SK-N-MC (cell line): ENCODE measurements at regions not wholly inside any gene's neighbourhood (a gene's known extent, or its start where the extent isn't known, plus 50 kb on each side); places are given as distances from the start of the nearest gene placed in this dataset.

Experiments
- EZH2 ChIP-seq: fragments of 200-600 bp; sonication (generic); IDR thresholded peaks from one replicate; pipeline ENCODE4 v1.6.1; 2017; ENCODE audit warnings: antibody characterized with exemption
- POLR2AphosphoS5 ChIP-seq: IDR thresholded peaks from 2 replicates; pipeline ENCODE4 v1.6.1; 2012; ENCODE audit warnings: mild to moderate bottlenecking, low read depth, low read length, borderline replicate concordance

DNA sequence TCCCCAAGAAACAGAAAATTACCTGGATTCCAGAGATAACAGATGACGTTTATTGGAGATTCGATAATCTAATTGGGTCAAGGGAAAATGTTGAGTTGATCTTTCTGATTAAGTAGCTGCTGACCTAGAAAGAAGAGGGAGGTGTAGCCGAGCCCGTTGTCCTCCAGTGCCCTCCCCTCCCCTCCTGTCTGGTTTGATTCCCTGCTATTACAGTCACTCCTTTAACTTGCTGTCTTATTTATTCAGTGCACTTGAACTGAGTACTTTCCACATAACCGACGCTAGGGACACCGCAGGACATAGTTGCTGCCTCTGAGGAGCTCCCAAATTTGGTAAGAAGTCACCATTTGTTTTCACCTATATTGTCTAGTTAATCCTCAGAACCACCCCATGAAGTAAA, 103.7 kb downstream of the AQP9 start:
- TF ChIP-seq EZH2 (no peak), POLR2AphosphoS5 (no peak)
